Stimulated activated naive CD8-positive, alpha-beta T cell treated with anti-CD3 and anti-CD28 coated beads, Interleukin-15, amount 100 ng/mL, for 72 hours (primary cell): ENCODE measurements at regions not wholly inside any gene's neighbourhood (a gene's known extent, or its start where the extent isn't known, plus 50 kb on each side); places are given as distances from the start of the nearest gene placed in this dataset.
A peak's percentile ranks its signal among the peaks of the same experiment; 100 is the strongest.

ENCODE experiments used
- ATAC-seq: fragments of 150-1000 bp; cut with Tn5 transposase; 2 replicates; pipeline ENCODE4 v1.10.0; 2021; ENCODE audit warnings: mild to moderate bottlenecking, moderate library complexity
- DNase-seq, 2 donors: peaks; one replicate each; pipeline ENCODE4 v3.0.0; 2021 to 2022
- H3K27ac Mint-ChIP-seq, 2 donors: one replicate each; pipeline ENCODE4 v1.8.0; 2022; ENCODE audit warnings: mild to moderate bottlenecking in 2 of 2, mixed read lengths in 2 of 2, moderate library complexity in 2 of 2
- H3K27me3 Mint-ChIP-seq: one replicate; pipeline ENCODE4 v1.8.0; 2022; ENCODE audit warnings: mixed read lengths
- H3K4me1 Mint-ChIP-seq: one replicate; pipeline ENCODE4 v1.8.0; 2022; ENCODE audit warnings: mild to moderate bottlenecking, mixed read lengths
- H3K4me3 Mint-ChIP-seq, 2 donors: one replicate each; pipeline ENCODE4 v1.8.0; 2022; ENCODE audit warnings: mild to moderate bottlenecking in 2 of 2, mixed read lengths in 2 of 2, moderate library complexity in 1 of 2
- H3K9me3 Mint-ChIP-seq, 2 donors: one replicate each; pipeline ENCODE4 v1.8.0; 2022; ENCODE audit warnings: mixed read lengths in 2 of 2

DNA sequence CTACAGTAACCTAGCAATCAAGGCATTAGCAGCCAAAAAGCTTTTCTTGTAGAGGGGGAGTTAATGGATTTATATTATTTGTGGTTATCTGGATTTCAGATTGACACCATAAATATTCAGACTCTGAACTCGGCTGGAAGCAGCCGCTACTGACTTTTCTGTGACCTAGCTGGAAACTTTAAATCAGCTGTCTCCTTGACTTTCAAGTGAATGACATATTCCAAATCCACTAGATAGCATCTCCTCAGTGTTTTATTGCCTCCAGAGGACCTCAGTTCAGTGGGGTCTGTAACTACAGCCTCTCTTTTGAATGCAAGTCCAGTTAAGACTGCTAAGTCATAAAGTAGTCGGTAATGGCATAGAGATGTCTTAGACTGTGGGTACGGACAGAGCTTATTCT, 448.5 kb downstream of the NUF2 start:
- ATAC-seq = no peak
- Mint-ChIP-seq H3K27me3 (no peaks in the 10 kb centered on the region), H3K9me3 (peaks cover 3 to 6% of the 10 kb centered on the region in 2 donors), H3K4me3 (no peak overlapping the region), H3K4me1 (no peaks in the 10 kb centered on the region), H3K27ac (no peak overlapping the region)
- DNase-seq = no peak

DNA sequence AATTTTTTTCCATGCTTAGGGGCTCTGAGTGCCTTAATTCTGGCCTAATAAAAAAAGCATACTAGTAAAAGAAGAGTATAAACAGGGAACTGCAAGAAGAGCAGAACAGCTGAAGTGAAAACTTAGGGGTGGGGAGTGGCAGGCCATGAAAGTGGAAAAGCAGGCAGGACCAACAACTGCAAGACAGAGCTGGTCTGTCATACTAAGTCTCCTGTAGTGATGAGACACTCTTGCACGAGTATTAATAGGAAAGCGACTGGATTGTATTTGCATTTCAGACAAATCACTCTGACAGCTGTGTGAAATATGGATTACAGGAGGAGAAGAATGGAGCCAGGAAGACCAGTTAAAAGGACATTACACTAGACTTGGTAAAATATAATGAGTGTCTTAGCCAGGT, 449.9 kb downstream of the NUF2 start:
- H3K9me3 Mint-ChIP-seq = peaks cover 4 to 9% of the 10 kb centered on the region in 2 donors
- no peak for ATAC-seq
- H3K4me3 Mint-ChIP-seq = no peak overlapping the region
- no peak for DNase-seq
- H3K4me1 Mint-ChIP-seq = no peaks in the 10 kb centered on the region
- no peak overlapping the region for H3K27ac Mint-ChIP-seq
- no peaks in the 10 kb centered on the region for H3K27me3 Mint-ChIP-seq

DNA sequence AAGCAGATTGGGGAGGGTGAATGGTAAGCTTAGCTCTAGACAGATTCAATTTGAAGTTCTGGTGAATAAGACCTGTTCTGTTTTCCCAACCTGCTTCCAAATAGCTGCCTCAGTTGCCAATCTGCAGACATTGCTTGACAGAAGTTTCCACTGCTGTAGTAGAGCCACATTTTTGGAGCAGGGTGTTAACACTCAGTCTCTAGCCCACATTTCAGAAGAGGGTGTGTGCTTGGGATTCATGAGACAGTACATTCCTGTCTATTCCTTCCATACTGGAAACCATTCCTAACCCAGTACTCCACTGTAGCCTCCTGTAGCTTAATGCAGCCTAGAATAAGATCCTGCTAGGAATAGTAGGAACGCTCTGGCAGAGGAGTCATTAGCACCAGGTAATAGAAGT, 450.5 kb downstream of the NUF2 start:
- H3K9me3 Mint-ChIP-seq = peaks cover 4 to 9% of the 10 kb centered on the region in 2 donors
- no peak overlapping the region for H3K27ac Mint-ChIP-seq
- DNase-seq (no peak), ATAC-seq (no peak)
- no peak overlapping the region for H3K4me3 Mint-ChIP-seq
- H3K4me1 Mint-ChIP-seq = no peaks in the 10 kb centered on the region
- no peaks in the 10 kb centered on the region for H3K27me3 Mint-ChIP-seq

DNA sequence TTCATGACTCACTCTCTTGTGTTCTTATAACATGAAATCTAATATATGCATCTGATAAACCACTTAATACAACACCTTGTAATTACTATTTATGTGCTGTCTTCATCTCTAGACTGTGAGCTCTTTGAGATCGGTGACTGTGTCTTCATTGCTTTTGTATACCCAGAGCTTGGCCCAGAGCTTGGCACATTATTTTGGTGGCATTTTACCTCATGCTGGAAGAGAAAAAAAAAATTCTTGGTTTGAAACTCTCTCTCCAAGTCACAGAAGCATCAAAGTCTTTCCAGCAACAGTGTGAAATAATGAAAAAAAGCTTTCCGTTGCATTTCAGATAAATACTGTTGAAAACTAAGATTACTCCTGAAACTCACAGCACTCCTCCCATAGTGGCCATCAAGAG, 451.6 kb downstream of the NUF2 start:
- H3K27me3 Mint-ChIP-seq = no peaks in the 10 kb centered on the region
- DNase-seq (no peak), ATAC-seq (no peak)
- H3K27ac Mint-ChIP-seq = no peak overlapping the region
- H3K9me3 Mint-ChIP-seq = peaks cover 8 to 9% of the 10 kb centered on the region in 2 donors
- no peak overlapping the region for H3K4me3 Mint-ChIP-seq
- H3K4me1 Mint-ChIP-seq = no peaks in the 10 kb centered on the region

DNA sequence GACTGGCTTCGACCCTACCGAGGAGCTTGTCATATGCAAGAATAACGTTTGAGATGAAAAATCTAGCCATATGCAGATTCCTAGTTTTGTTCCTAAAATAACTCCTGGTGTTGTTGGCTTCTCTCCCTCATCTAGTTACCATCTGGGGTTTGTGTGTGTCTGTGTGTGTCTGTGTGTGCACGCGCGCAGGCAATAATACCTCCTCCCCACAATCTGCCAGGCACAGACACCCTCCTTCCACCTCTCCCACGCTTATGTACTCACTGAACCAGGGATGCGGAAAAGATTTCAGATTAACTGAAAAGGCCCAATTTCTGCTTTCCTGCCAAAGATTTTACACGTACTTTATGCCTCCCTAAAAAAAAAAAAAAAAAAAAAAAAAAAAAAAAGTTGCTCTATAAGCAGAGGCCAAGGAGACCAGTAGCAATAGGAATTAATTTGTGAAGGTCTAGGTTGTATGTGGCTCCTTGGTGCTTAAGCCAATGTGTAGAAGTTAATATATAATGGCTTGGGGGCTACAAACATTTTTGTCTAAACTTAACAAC, 452.7 kb downstream of the NUF2 start:
- no peaks in the 10 kb centered on the region for H3K27me3 Mint-ChIP-seq
- no peak overlapping the region for H3K4me3 Mint-ChIP-seq
- ATAC-seq (no peak), DNase-seq (no peak)
- H3K4me1 Mint-ChIP-seq = no peaks in the 10 kb centered on the region
- peaks cover 8 to 9% of the 10 kb centered on the region in 2 donors for H3K9me3 Mint-ChIP-seq
- no peak overlapping the region for H3K27ac Mint-ChIP-seq

DNA sequence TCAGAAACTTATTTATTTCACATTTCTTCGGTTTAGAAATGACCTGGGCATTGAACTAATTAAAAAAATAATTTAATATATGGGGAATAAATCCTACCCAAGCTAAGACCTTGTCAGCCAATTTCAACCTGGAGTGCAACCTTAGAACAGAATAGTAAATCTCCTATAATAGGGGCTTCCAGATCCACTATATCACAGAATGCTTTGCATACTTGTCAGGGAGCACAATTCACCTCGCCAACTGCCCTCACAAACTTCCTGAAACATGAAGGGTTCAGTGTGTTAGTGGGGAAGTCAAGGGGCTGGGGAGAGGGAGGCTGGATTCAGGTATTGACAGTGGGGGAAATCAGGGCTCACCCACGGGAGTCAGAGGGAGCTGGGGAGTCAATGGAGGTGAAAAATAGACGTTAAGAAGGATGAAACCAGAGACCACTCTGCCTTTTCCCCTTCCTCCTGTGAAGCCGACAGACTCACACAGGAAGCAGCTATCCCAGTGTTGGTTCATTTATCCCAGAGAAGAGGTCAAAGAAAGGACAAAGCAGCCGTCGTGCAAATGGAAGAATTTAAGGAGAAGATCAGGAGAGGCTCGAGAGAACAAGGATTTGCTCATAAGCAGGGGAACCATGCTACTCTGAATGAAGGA, 453.3 kb downstream of the NUF2 start:
- H3K9me3 Mint-ChIP-seq = peaks cover 8 to 9% of the 10 kb centered on the region in 2 donors
- H3K27me3 Mint-ChIP-seq = no peaks in the 10 kb centered on the region
- DNase-seq = no peak
- H3K4me1 Mint-ChIP-seq = no peaks in the 10 kb centered on the region
- ATAC-seq = no peak
- H3K4me3 Mint-ChIP-seq = no peak overlapping the region
- H3K27ac Mint-ChIP-seq = no peak overlapping the region

DNA sequence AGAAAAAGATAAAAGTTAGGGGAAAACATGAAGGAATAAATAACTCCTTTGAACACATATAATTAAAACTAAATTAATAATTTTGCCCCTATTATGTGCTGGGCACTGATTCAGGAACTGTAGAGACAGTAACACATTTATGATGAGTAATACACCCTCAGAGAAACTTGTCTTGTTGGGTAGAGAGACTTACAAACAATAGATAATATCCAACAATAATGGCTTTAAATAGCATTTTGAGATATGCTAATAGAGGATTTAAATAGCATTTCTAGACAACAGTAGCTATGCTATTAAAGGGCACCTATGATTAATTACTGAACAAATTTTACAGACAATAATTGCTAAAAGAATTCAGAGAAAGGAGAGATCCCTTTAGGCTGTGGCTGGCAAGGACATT, 455.5 kb downstream of the NUF2 start:
- Mint-ChIP-seq H3K9me3 (peaks cover 9 to 13% of the 10 kb centered on the region in 2 donors), H3K4me1 (no peaks in the 10 kb centered on the region), H3K27ac (no peak overlapping the region), H3K4me3 (no peak overlapping the region), H3K27me3 (no peaks in the 10 kb centered on the region)
- DNase-seq (no peak), ATAC-seq (no peak)

DNA sequence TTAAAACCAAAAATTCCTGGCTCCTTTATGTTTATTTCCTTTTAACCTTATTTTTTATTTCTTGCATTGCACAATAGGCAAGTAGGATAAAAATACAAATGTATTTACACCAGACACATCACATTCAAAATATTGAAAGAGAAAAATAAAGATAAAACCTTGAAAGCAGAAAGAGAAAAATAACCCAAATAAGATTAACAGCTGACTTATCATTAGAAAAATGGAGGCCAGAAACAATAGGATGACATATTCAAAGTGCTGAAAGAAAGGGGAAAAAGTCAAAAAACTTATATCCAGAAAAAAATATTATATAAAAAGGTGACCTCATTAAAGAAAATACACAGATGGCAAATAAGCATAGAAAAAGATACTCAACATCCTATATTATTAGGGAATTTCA, 459.4 kb downstream of the NUF2 start:
- DNase-seq (no peak), ATAC-seq (no peak)
- no peaks in the 10 kb centered on the region for H3K4me1 Mint-ChIP-seq
- no peak overlapping the region for H3K27ac Mint-ChIP-seq
- H3K4me3 Mint-ChIP-seq = no peak overlapping the region
- peaks cover 0 to 9% of the 10 kb centered on the region in 2 donors for H3K9me3 Mint-ChIP-seq
- no peaks in the 10 kb centered on the region for H3K27me3 Mint-ChIP-seq

DNA sequence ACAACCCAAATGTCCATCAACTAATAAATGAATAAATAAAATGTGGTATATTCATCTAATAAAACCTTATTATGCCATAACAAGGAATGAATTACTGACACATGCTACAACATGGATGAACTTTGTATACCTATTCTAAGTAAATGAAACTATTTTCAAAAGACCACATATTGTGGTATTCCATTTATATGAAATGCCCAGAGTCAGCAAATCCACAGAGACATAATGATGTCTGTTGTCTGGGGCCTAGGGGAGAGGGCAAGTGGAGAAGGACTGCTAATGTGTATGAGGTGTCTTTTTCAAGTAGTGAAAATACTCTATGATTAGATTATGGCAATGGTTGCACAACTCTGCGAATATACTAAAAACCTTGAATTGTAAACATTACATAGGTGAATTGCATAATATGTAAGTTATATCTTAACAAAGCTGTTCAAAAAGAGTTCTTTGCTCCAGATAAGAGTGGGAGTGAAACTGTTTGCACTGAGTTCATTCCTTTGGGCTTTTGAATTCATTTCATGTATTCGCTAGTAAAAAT, 464.2 kb downstream of the NUF2 start:
- Mint-ChIP-seq H3K27me3 (no peaks in the 10 kb centered on the region), H3K9me3 (peaks cover 0 to 5% of the 10 kb centered on the region in 2 donors), H3K27ac (no peak overlapping the region), H3K4me1 (no peaks in the 10 kb centered on the region), H3K4me3 (no peak overlapping the region)
- DNase-seq (no peak), ATAC-seq (no peak)

DNA sequence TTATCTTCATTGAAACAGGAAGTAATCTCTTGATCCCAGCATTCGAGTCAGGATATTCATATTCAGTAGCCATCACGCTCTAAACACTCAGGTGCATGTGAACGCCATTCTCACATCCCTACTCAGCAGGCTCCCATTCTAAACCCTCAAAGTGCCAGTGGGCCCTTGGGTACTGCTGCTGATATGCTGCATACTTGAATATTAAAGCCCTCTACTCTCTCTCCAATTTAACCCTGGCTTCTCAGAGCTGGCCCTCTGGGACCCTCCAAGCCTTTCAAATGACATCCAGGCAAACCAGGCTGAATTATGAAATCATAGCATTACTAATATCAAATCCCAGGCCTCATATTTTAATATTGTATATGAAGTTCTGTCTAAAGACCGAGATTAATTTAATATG, 468.2 kb downstream of the NUF2 start:
- no peak for ATAC-seq
- no peak overlapping the region for H3K4me3 Mint-ChIP-seq
- no peaks in the 10 kb centered on the region for H3K27me3 Mint-ChIP-seq
- H3K9me3 Mint-ChIP-seq = peaks cover 0 to 8% of the 10 kb centered on the region in 2 donors
- DNase-seq = no peak
- H3K4me1 Mint-ChIP-seq = no peaks in the 10 kb centered on the region
- H3K27ac Mint-ChIP-seq = no peak overlapping the region

DNA sequence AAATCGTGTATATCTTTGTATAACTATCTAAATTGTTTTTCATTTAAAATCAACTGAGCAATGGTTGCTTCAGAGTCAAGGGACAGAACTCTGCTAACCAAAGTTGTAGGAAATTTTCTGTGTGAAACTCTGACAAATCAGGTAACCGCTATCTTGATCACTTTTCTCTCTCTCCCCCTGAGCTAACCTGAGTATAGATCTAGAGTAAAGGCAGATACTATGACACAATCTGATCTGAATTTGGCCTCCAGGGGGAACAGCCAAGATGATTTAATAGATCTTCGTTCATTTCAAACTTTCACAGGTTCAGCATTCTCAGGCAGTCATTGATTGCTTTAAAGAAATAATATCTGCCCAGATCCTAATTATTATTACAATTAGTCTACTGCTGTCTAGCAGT, 472.8 kb downstream of the NUF2 start:
- Mint-ChIP-seq H3K9me3 (peaks cover 0 to 21% of the 10 kb centered on the region in 2 donors), H3K4me3 (no peak overlapping the region), H3K27ac (no peak overlapping the region), H3K4me1 (no peaks in the 10 kb centered on the region), H3K27me3 (no peaks in the 10 kb centered on the region)
- no peak for ATAC-seq
- no peak for DNase-seq

DNA sequence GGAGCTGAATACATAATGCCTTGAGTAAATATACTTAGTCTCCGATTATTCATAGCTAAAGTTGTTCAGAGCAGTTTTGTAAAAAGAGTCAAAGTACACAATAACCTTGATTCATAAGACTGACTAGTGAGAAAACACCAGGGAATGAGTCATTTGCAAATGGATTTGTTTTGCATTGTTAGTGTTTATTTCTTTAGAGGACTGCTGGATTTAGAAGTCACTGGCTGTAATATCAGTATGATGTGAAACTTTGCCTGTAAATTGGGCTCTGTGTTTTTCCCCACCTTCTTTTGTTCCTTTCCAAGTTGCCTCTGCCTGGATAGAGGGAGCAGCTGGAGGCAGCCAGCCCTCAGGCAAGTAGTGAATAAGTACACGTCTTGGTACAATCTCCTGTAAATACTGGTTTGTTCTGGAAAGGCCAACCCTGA, 474.7 kb downstream of the NUF2 start:
- Mint-ChIP-seq H3K9me3 (peaks cover 0 to 21% of the 10 kb centered on the region in 2 donors), H3K27ac (peak overlapping the region in 1 of 2 donors; percentile 83), H3K27me3 (no peaks in the 10 kb centered on the region), H3K4me3 (no peak overlapping the region), H3K4me1 (no peaks in the 10 kb centered on the region)
- DNase-seq (no peak), ATAC-seq (no peak)

DNA sequence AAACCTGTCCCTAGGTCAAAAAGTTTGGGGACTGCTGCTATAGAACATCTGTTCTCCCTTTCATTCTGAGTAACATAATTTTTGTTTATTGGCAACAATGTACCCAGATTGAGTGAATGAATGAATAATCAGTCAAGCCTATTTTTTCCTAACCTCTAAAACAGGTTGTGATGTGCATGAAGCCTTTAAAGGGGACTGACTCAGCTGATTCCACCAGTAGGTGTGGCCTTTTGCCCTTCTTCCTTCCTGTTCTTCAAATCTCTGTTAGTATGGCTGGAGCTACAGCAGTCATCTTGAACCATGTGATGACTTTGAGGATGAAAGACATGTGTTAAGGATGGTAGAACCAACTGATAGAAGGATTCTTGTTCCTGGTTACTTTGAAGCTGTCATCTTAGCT, 476.1 kb downstream of the NUF2 start:
- Mint-ChIP-seq H3K27ac (no peak overlapping the region), H3K4me3 (no peak overlapping the region), H3K9me3 (peaks cover 0 to 13% of the 10 kb centered on the region in 2 donors), H3K4me1 (no peaks in the 10 kb centered on the region), H3K27me3 (no peaks in the 10 kb centered on the region)
- ATAC-seq (no peak), DNase-seq (no peak)

DNA sequence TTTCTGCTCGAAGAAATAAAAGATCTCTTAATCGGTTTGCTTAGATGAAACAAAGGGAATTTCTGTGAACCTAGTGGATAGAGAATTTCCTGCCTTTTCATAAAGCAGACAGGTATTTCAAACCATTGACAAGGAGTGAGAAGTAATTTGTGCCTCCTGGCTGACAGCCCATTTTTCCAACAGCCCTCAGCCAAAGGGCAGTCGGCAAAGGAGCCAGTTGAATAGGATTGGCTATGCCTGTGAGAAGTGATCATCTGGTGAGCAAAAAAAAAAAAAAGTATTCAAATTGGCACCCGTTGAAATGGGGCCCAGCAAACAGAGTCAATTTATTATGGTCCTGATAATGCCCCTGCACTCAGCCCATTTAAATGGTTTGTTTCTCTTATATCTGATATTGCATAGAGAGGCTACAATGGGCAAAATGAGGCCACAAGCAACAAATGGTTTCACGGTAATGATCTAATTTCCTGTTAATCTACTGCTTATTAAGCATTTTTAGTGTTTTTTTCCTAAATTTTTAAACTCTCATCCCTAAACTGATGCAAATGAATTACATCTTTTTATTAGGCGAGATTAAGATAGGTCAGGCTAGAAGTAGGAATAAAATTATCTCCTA, 477.5 kb downstream of the NUF2 start:
- peaks cover 0 to 17% of the 10 kb centered on the region in 2 donors for H3K9me3 Mint-ChIP-seq
- no peak overlapping the region for H3K27ac Mint-ChIP-seq
- H3K27me3 Mint-ChIP-seq = no peaks in the 10 kb centered on the region
- H3K4me1 Mint-ChIP-seq = no peaks in the 10 kb centered on the region
- no peak overlapping the region for H3K4me3 Mint-ChIP-seq
- no peak for DNase-seq
- ATAC-seq = no peak

DNA sequence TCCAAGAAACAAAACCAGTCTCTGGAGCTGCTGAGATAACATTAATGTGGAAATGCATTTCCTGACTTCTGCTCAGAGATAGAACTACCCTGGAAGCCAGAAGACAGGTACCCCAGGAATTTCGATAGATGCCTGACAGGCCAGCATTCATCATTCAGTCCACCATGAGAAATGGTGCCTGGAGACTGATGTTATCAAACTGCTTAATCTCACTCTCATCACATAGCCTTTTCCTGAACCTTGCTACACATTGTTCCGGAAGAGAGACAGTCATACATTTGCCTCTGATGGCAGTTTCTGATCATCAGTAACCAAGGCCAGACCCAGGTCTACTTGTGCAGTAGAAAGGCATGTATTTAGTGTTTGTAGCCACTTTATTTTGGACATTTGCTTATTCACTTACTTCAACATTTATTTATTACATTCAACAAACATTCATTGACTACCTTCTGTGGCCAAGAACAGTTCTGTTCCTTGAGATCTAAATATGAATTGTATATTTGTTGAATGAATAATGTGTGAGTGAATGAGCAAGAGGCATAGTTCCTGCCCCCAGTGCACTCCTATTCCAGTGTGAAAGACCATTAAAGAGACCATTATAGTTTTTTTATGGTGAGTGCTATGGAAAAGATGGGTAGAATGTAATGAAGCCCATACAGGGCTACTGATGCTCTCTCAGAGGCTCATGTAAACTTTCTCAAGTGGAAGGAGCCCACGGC, 485.7 kb downstream of the NUF2 start:
- Mint-ChIP-seq H3K4me1 (no peaks in the 10 kb centered on the region), H3K4me3 (no peak overlapping the region), H3K27me3 (no peaks in the 10 kb centered on the region), H3K27ac (no peak overlapping the region), H3K9me3 (peaks cover 4 to 18% of the 10 kb centered on the region in 2 donors)
- no peak for ATAC-seq
- DNase-seq = no peak

DNA sequence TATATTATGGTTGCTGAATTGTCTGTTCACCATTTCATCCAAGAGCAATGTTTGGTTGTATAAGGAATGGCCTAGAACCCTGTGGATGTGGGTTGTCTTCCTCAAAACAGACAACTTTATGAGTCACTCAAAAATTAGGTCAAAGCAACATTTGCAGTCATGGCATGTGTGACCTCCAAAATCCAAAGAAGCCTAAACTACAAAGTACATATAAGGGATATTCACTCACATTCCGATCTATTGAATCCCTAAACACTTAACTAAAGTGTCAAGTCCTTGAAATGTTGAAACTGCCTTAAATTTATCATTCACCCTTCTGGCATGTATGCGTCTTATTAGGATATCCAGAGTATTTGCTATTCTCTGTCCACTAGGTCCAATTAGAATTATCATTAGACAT, 491.5 kb downstream of the NUF2 start:
- Mint-ChIP-seq H3K27me3 (no peaks in the 10 kb centered on the region), H3K4me1 (no peaks in the 10 kb centered on the region), H3K4me3 (no peak overlapping the region), H3K9me3 (peaks cover 12 to 14% of the 10 kb centered on the region in 2 donors), H3K27ac (no peak overlapping the region)
- no peak for DNase-seq
- no peak for ATAC-seq
